Vagina (tissue), 2 donors: ENCODE measurements at regions not wholly inside any gene's neighbourhood (a gene's known extent, or its start where the extent isn't known, plus 50 kb on each side); places are given as distances from the start of the nearest gene placed in this dataset.
"Not testable (repeated sequence)": the region's sequence is repeated elsewhere in the genome, so short reads cannot be mapped to it uniquely, and the experiment has no call there.

ENCODE experiments used
- CTCF ChIP-seq, 3 experiments: fragments of 450-650 bp in 2 of 3; fragments of 200-600 bp in 1 of 3; sonication (generic) in 1 of 3; IDR thresholded peaks; one replicate each; pipeline ENCODE4 v1.5.1; 2017 to 2019; ENCODE audit warnings: antibody characterized with exemption in 3 of 3, mild to moderate bottlenecking in 2 of 3, moderate library complexity in 2 of 3
- POLR2A ChIP-seq, 2 donors: fragments of 450-650 bp; IDR thresholded peaks; one replicate each; pipeline ENCODE4 v1.6.1; 2017; ENCODE audit warnings: antibody characterized with exemption in 2 of 2, mild to moderate bottlenecking in 2 of 2, moderate library complexity in 2 of 2
- POLR2AphosphoS5 ChIP-seq, 2 donors: sonication (generic); formaldehyde crosslinking; IDR thresholded peaks; one replicate each; pipeline ENCODE4 v1.9.0; 2017; ENCODE audit warnings: antibody characterized with exemption in 2 of 2, mild to moderate bottlenecking in 2 of 2, low read depth in 1 of 2; ENCODE audit not compliant: insufficient read depth in 1 of 2

- not testable (repeated sequence) for TF ChIP-seq CTCF (IDR thresholded peaks at IDR 0.05); POLR2A (IDR thresholded peaks at IDR 0.05); POLR2AphosphoS5 (IDR thresholded peaks at IDR 0.05; ENCODE audit: insufficient read depth in 1 of 2, low read depth in 1 of 2)
Observed at GRCh38 chr4:49321511-49322300, 335.6 kb downstream of the CWH43 start.
